Progenitor cell of endocrine pancreas (in vitro differentiated cells): ENCODE measurements at regions not wholly inside any gene's neighbourhood (a gene's known extent, or its start where the extent isn't known, plus 50 kb on each side); places are given as distances from the start of the nearest gene placed in this dataset.

Experiments used
- DNase-seq: peaks from one replicate; pipeline ENCODE4 v3.0.0; 2021; ENCODE audit warnings: low spot score; ENCODE audit not compliant: unreplicated experiment
- H3K27ac Mint-ChIP-seq: 2 replicates; pipeline ENCODE4 v1.8.0; 2021; ENCODE audit warnings: mild to moderate bottlenecking, moderate library complexity, mixed read lengths
- H3K27me3 Mint-ChIP-seq: 2 replicates; pipeline ENCODE4 v1.8.0; 2021; ENCODE audit warnings: mixed read lengths
- H3K36me3 Mint-ChIP-seq: 2 replicates; pipeline ENCODE4 v1.8.0; 2022; ENCODE audit warnings: mixed read lengths; ENCODE audit not compliant: insufficient read depth
- H3K4me1 Mint-ChIP-seq: 2 replicates; pipeline ENCODE4 v1.8.0; 2021; ENCODE audit warnings: low read depth, mixed read lengths
- H3K4me3 Mint-ChIP-seq: 2 replicates; pipeline ENCODE4 v1.8.0; 2021; ENCODE audit warnings: low read depth, mild to moderate bottlenecking, moderate library complexity, mixed read lengths
- H3K9me3 Mint-ChIP-seq: 2 replicates; pipeline ENCODE4 v1.8.0; 2021; ENCODE audit warnings: low read depth, mixed read lengths
- CTCF ChIP-seq: fragments of 200-600 bp; sonication (generic); IDR thresholded peaks from one replicate; pipeline ENCODE4 v1.5.0; 2021; ENCODE audit warnings: antibody characterized with exemption, mild to moderate bottlenecking; ENCODE audit not compliant: unreplicated experiment

GRCh38 chr10:44702531-44702930 lies 208.6 kb upstream of the TMEM72 start:
- Mint-ChIP-seq H3K9me3 (peaks cover 4% of the 10 kb centered on the region), H3K4me1 (no peaks in the 10 kb centered on the region), H3K4me3 (no peak overlapping the region), H3K36me3 (no peaks in the 10 kb centered on the region), H3K27ac (no peak overlapping the region), H3K27me3 (no peaks in the 10 kb centered on the region)
- DNase-seq: no peak
- TF ChIP-seq CTCF: no peak

GRCh38 chr10:44703241-44704155 lies 207.6 kb upstream of the TMEM72 start:
- DNase-seq: no peak
- Mint-ChIP-seq H3K27ac (no peak overlapping the region), H3K36me3 (no peaks in the 10 kb centered on the region), H3K27me3 (no peaks in the 10 kb centered on the region), H3K4me3 (no peak overlapping the region), H3K9me3 (peaks cover 4% of the 10 kb centered on the region), H3K4me1 (no peaks in the 10 kb centered on the region)
- TF ChIP-seq CTCF: no peak

GRCh38 chr10:44704616-44705015 lies 206.5 kb upstream of the TMEM72 start:
- Mint-ChIP-seq H3K9me3 (peaks cover 4% of the 10 kb centered on the region), H3K27me3 (no peaks in the 10 kb centered on the region), H3K36me3 (no peaks in the 10 kb centered on the region), H3K4me1 (no peaks in the 10 kb centered on the region), H3K27ac (no peak overlapping the region), H3K4me3 (no peak overlapping the region)
- DNase-seq: no peak
- TF ChIP-seq CTCF: no peak

- no peaks in the 10 kb centered on the region for H3K27me3 Mint-ChIP-seq
- no peak overlapping the region for H3K27ac Mint-ChIP-seq
Observed at GRCh38 chr10:44706745-44707144, 204.4 kb upstream of the TMEM72 start.

GRCh38 chr10:44713307-44713706 lies 197.8 kb upstream of the TMEM72 start:
- no peaks in the 10 kb centered on the region for H3K4me1 Mint-ChIP-seq
- H3K4me3 Mint-ChIP-seq: no peak overlapping the region
- no peaks in the 10 kb centered on the region for H3K9me3 Mint-ChIP-seq
- no peak overlapping the region for H3K27ac Mint-ChIP-seq
- TF ChIP-seq CTCF: no peak
- peaks cover 7% of the 10 kb centered on the region for H3K27me3 Mint-ChIP-seq
- DNase-seq: no peak
- H3K36me3 Mint-ChIP-seq: no peaks in the 10 kb centered on the region

More at GRCh38 chr10:44706745-44707144, 204.4 kb upstream of the TMEM72 start:
- no peak for DNase-seq
- no peak for TF ChIP-seq CTCF
- Mint-ChIP-seq H3K4me3 (no peak overlapping the region), H3K9me3 (peaks cover 4% of the 10 kb centered on the region), H3K4me1 (no peaks in the 10 kb centered on the region), H3K36me3 (no peaks in the 10 kb centered on the region)
